Karpas-422 (cell line): ENCODE measurements at regions not wholly inside any gene's neighbourhood (a gene's known extent, or its start where the extent isn't known, plus 50 kb on each side); places are given as distances from the start of the nearest gene placed in this dataset.

Experiments used
- DNase-seq: peaks from one replicate; pipeline ENCODE4 v3.0.0-alpha.2; 2015
- H2AFZ ChIP-seq: fragments of 200-600 bp; sonication (generic); 2 replicates; pipeline ENCODE4 v1.6.1; 2014; ENCODE audit warnings: antibody characterized with exemption, low read length, mixed read lengths
- H3K27ac ChIP-seq: fragments of 200-600 bp; sonication (generic); 2 replicates; pipeline ENCODE4 v1.5.1; 2014; ENCODE audit warnings: mild to moderate bottlenecking, low read length, moderate library complexity
- H3K27me3 ChIP-seq: fragments of 200-600 bp; sonication (generic); 2 replicates; pipeline ENCODE4 v1.6.1; 2014; ENCODE audit warnings: low read length, mixed read lengths
- H3K36me3 ChIP-seq: fragments of 200-600 bp; sonication (generic); 2 replicates; pipeline ENCODE4 v1.6.1; 2014; ENCODE audit warnings: low read length, mixed read lengths; ENCODE audit not compliant: insufficient read depth
- H3K4me1 ChIP-seq: fragments of 200-600 bp; sonication (generic); 2 replicates; pipeline ENCODE4 v1.6.1; 2014; ENCODE audit warnings: mild to moderate bottlenecking, low read length, mixed read lengths
- H3K4me2 ChIP-seq: fragments of 200-600 bp; sonication (generic); 2 replicates; pipeline ENCODE4 v1.6.1; 2014; ENCODE audit warnings: low read length, low read depth, mild to moderate bottlenecking; ENCODE audit not compliant: poor library complexity, severe bottlenecking
- H3K4me3 ChIP-seq: fragments of 200-600 bp; sonication (generic); 2 replicates; pipeline ENCODE4 v1.5.1; 2014; ENCODE audit warnings: mild to moderate bottlenecking, antibody characterized with exemption, low read length, mixed read lengths
- H3K79me2 ChIP-seq: fragments of 200-600 bp; sonication (generic); 2 replicates; pipeline ENCODE4 v1.6.1; 2014; ENCODE audit warnings: mild to moderate bottlenecking, low read length, mixed read lengths
- H3K9ac ChIP-seq: fragments of 200-600 bp; sonication (generic); 2 replicates; pipeline ENCODE4 v1.6.0; 2014; ENCODE audit warnings: low read length
- H3K9me2 ChIP-seq: fragments of 200-600 bp; sonication (generic), shearing (Covaris generic); replicated peaks from 2 replicates; pipeline ENCODE4 v1.6.0; 2014; ENCODE audit warnings: mild to moderate bottlenecking, low read length, moderate library complexity; ENCODE audit not compliant: insufficient read depth
- H3K9me3 ChIP-seq: fragments of 300-700, 200-600 bp; sonication (generic); 2 replicates; pipeline ENCODE4 v1.6.1; 2014; ENCODE audit warnings: low read length, mixed read lengths
- H4K20me1 ChIP-seq: fragments of 200-600 bp; sonication (generic); 2 replicates; pipeline ENCODE4 v1.6.1; 2014; ENCODE audit warnings: mild to moderate bottlenecking, antibody characterized with exemption, low read length, low read depth; ENCODE audit not compliant: insufficient read depth

DNA sequence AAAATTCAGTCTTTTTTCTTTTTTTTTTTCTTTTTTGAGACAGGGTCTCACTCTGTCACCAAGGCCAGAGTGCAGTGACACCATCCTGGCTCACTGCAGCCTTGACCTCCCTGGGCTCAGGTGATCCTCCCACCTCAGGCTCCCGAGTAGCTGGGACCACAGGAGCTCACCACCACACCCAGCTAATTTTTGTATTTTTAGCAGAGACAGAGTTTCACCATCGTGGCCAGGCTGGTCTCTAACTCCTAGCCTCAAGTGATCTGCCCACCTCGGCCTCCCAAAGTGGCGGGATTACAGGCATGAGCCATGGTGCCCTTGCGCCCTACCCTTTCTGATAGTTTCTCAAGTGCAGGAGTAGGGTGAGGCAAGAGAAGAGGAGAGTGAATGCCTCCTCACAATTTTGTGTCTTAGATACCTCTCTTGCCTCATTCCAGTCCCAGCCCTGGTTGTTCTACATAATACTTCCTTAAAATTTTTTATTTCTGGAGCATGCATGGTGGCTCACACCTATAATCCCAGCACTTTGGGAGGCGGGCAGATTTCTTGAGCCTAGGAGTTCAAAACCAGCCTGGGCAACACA is 68.2 kb upstream of the CAB39 start:
- H2AFZ ChIP-seq = no peak overlapping the region
- no peak for DNase-seq

DNA sequence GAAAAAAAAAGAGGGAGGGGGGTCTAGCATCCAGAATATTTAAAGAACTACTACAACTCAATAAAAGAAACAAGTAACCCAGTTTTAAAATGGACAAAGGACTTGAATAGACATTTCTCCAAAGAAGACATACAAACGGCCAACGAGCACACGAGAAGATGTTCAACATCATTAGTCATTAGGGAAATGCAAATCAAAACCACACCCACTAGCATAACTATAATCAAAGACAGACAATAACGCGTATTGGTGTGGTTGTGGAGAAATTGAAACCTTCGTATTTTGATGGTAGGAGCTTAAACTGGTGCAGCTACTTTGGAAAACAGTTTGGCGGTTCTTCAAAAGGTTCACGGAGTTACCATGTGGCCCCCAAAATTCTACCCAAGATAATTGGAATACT is 64.3 kb upstream of the CAB39 start:
- H3K79me2 ChIP-seq = no peaks in the 10 kb centered on the region
- no peak overlapping the region for H3K4me2 ChIP-seq
- no peaks in the 10 kb centered on the region for H3K4me1 ChIP-seq
- H3K36me3 ChIP-seq = no peaks in the 10 kb centered on the region
- H3K9ac ChIP-seq = no peak overlapping the region
- DNase-seq = no peak
- no peaks in the 10 kb centered on the region for H3K9me2 ChIP-seq
- H2AFZ ChIP-seq = no peak overlapping the region
- no peaks in the 10 kb centered on the region for H3K27me3 ChIP-seq
- H3K9me3 ChIP-seq = no peaks in the 10 kb centered on the region
- no peak overlapping the region for H3K4me3 ChIP-seq
- H4K20me1 ChIP-seq = no peaks in the 10 kb centered on the region
- no peak overlapping the region for H3K27ac ChIP-seq

More for the DNA sequence above, 68.2 kb upstream of the CAB39 start:
- Histone ChIP-seq H3K27me3 (no peaks in the 10 kb centered on the region), H3K27ac (no peak overlapping the region), H3K4me1 (no peaks in the 10 kb centered on the region), H3K4me3 (no peak overlapping the region), H3K79me2 (no peaks in the 10 kb centered on the region), H3K4me2 (no peak overlapping the region), H3K36me3 (no peaks in the 10 kb centered on the region), H3K9me3 (no peaks in the 10 kb centered on the region), H3K9ac (no peak overlapping the region), H4K20me1 (no peaks in the 10 kb centered on the region), H3K9me2 (no peaks in the 10 kb centered on the region)

DNA sequence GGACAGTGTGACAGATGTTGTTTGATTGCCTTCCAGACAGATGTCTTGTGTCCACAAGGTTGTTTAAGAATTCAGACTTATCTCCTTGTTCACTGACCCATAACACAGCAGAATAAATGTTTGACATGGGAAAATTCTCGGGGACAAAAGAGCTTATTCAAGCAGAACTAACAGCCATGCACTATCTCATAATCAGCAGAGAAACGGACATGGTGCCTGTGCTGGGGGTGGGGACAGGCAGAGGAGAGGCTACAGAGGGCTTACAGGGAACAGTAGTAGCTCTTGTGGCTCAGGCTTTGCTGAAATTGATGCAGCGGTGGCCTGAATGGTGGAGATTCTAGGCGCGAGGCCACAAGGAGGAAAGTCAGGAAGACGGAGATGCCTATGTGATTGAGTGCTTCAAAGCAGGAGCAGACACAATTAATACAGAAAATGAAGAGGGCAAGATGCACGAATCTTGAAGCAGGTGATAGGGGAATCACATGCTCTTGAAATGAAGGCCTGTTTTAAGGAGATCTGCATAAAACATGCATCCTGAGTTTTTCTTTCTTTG is 62.0 kb upstream of the CAB39 start:
- Histone ChIP-seq H3K9me2 (no peaks in the 10 kb centered on the region), H3K4me3 (no peak overlapping the region), H3K4me1 (no peaks in the 10 kb centered on the region), H2AFZ (no peak overlapping the region), H3K9me3 (no peaks in the 10 kb centered on the region), H3K27ac (no peak overlapping the region), H3K79me2 (no peaks in the 10 kb centered on the region), H3K36me3 (no peaks in the 10 kb centered on the region), H3K4me2 (no peak overlapping the region), H3K27me3 (no peaks in the 10 kb centered on the region), H3K9ac (no peak overlapping the region), H4K20me1 (no peaks in the 10 kb centered on the region)
- no peak for DNase-seq

DNA sequence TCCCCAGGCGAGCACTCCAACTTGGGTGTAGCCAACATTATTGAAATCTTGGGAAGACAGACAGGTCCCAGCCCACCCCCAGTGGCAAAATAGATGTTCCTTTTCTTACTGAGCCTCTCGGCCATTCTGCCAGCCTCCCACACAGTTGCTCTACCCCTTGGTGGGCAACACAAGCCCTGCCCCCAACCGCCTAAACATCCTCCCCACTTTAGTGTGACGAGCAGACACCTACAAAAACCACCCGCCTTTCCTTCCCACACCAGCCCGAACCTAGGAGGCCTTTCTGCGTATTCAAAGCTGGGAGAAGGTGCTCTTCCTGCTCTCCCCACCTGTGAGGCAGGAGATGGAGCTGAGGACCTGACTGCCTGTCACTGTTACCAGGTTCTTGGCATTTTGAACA is 58.6 kb upstream of the CAB39 start:
- no peak overlapping the region for H3K4me3 ChIP-seq
- H3K27ac ChIP-seq = no peak overlapping the region
- H3K79me2 ChIP-seq = no peaks in the 10 kb centered on the region
- H3K4me2 ChIP-seq = no peak overlapping the region
- no peaks in the 10 kb centered on the region for H3K27me3 ChIP-seq
- H3K9me3 ChIP-seq = no peaks in the 10 kb centered on the region
- H3K9ac ChIP-seq = no peak overlapping the region
- H4K20me1 ChIP-seq = no peaks in the 10 kb centered on the region
- H2AFZ ChIP-seq = no peak overlapping the region
- DNase-seq = no peak
- H3K4me1 ChIP-seq = no peaks in the 10 kb centered on the region
- no peaks in the 10 kb centered on the region for H3K9me2 ChIP-seq
- no peaks in the 10 kb centered on the region for H3K36me3 ChIP-seq

DNA sequence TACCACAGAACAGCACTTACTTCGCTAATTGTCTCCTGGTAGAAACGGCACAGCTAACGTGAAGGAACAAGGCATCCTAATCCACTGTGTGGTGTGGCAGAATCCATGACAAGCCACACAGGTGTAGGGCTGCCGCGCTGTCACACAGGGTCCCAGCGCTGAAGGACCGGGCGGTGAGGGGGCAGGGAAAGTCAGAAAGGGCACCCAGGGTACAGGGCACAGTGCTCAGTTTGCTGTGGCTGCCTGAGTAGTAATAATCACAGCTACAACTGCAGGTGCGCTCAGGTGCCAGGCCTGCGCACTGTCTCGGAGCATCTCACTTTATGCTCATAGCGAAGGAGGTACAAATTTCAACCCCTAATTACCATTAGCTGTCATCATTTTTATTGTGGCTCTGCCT is 55.2 kb upstream of the CAB39 start:
- no peak overlapping the region for H3K4me3 ChIP-seq
- no peaks in the 10 kb centered on the region for H3K9me2 ChIP-seq
- H3K9me3 ChIP-seq = no peaks in the 10 kb centered on the region
- H3K79me2 ChIP-seq = no peaks in the 10 kb centered on the region
- H3K4me2 ChIP-seq = no peak overlapping the region
- peaks cover 5% of the 10 kb centered on the region; the same call in 1 of the 2 replicates for H3K4me1 ChIP-seq
- no peaks in the 10 kb centered on the region for H4K20me1 ChIP-seq
- no peaks in the 10 kb centered on the region for H3K27me3 ChIP-seq
- no peak overlapping the region for H3K27ac ChIP-seq
- H3K36me3 ChIP-seq = no peaks in the 10 kb centered on the region
- no peak for DNase-seq
- no peak overlapping the region for H3K9ac ChIP-seq
- H2AFZ ChIP-seq = no peak overlapping the region

DNA sequence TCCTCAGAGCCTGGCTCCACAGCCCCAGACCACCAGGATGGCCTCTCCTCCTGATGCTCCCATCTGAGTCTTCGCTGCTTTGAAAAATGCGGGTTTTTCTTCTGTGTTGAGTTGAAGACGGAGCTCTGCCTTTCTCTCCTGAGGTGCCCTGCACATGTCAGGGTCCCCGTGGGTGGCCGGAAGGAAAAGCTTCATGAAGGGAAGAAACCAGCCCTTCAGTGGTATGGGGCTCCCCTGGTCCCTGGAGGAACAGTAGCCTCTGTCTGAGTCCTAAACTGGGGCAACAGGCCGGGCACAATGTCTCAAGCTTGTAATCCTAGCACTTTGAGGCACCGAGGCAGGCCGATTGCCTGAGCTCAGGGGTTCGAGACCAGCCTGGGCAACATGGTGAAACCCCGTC is 54.7 kb upstream of the CAB39 start:
- H3K36me3 ChIP-seq = no peaks in the 10 kb centered on the region
- no peaks in the 10 kb centered on the region for H4K20me1 ChIP-seq
- no peaks in the 10 kb centered on the region for H3K79me2 ChIP-seq
- DNase-seq = no peak
- H3K27me3 ChIP-seq = no peaks in the 10 kb centered on the region
- H3K27ac ChIP-seq = no peak overlapping the region
- no peak overlapping the region for H3K4me3 ChIP-seq
- no peaks in the 10 kb centered on the region for H3K9me2 ChIP-seq
- H3K4me2 ChIP-seq = no peak overlapping the region
- no peak overlapping the region for H2AFZ ChIP-seq
- H3K9me3 ChIP-seq = no peaks in the 10 kb centered on the region
- peaks cover 5% of the 10 kb centered on the region; the same call in 1 of the 2 replicates for H3K4me1 ChIP-seq
- no peak overlapping the region for H3K9ac ChIP-seq

DNA sequence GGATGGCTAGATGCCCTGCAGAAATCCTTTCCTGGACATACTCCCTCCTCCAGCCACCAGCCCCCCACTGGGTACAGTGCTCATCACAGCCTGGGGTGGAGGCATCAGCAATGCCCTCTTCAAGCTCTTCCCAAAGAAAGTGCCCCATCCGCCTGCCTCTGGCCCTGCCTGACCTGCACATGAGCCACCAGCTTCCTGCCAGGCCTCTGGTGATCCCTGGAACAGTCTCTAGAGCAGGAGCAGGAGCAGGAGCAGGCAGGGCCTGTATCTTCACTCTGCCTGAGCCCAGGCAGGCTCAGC is 54.1 kb upstream of the CAB39 start:
- Histone ChIP-seq H3K4me2 (no peak overlapping the region), H3K27ac (no peak overlapping the region), H3K9me3 (no peaks in the 10 kb centered on the region), H3K4me3 (no peak overlapping the region), H3K4me1 (peaks cover 7% of the 10 kb centered on the region; the same call in 1 of the 2 replicates), H4K20me1 (no peaks in the 10 kb centered on the region), H3K9ac (no peak overlapping the region), H3K79me2 (no peaks in the 10 kb centered on the region), H3K27me3 (no peaks in the 10 kb centered on the region), H2AFZ (no peak overlapping the region), H3K36me3 (no peaks in the 10 kb centered on the region), H3K9me2 (no peaks in the 10 kb centered on the region)
- no peak for DNase-seq

DNA sequence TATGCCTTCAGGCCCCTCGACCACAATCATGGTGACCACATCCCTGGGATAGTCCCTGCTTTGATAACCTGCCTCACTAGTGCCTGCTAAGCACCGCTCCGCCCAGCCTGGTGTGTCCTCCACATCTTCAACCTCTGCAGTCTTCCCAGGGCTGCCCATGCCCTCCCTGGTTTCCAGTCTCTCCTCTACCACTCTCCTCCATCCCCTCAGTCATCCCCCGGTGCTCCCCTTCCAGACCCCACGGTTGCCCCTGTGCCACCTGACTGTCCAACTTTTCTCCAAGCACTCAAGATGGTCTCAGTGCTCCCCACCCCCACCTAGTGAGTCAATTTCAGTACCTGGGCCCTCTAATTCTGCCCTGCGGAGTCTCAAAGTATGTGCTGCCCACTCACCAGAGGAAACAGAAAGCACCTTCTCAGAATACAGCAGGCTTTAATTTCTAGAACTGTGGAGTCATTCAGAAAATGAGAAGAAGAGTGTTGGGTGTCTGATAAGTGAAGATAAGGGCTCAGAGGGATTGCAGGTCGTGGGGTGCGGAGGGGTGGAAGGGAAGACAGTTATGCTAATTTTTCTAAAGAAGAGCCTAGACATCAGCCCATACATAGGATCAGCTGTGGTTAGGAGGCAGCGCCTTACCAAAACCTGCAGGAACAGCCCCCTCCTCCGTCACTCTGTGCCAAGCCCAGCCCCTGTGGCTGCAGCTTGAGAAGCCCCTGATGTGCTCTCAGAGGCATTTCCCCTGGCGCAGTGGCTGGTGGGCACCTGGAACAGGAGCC is 53.6 kb upstream of the CAB39 start:
- Histone ChIP-seq H3K4me3 (no peak overlapping the region), H3K79me2 (no peaks in the 10 kb centered on the region), H3K36me3 (no peaks in the 10 kb centered on the region), H3K27me3 (no peaks in the 10 kb centered on the region), H3K4me1 (peaks cover 8% of the 10 kb centered on the region; the same call in 1 of the 2 replicates), H3K9ac (no peak overlapping the region), H2AFZ (no peak overlapping the region), H3K4me2 (no peak overlapping the region), H3K27ac (no peak overlapping the region), H3K9me2 (no peaks in the 10 kb centered on the region), H4K20me1 (no peaks in the 10 kb centered on the region), H3K9me3 (no peaks in the 10 kb centered on the region)
- DNase-seq = no peak
